UCSD-AML1 (cell line): ENCODE measurements at regions not wholly inside any gene's neighbourhood (a gene's known extent, or its start where the extent isn't known, plus 50 kb on each side); places are given as distances from the start of the nearest gene placed in this dataset.

ENCODE experiments used
- DNase-seq: peaks from one replicate; lab custom pipeline; 2025; ENCODE audit not compliant: unreplicated experiment; lab: John Stamatoyannopoulos, UW

GRCh38 chr12:90281154-90281868 lies 572.7 kb upstream of the ATP2B1 start:
- DNase-seq: no peak

- no peak for DNase-seq
These were observed 572.0 kb upstream of the ATP2B1 start for GRCh38 chr12:90280564-90281058.

- DNase-seq: no peak
These were observed 571.4 kb upstream of the ATP2B1 start for GRCh38 chr12:90280033-90280432.

- DNase-seq: no peak
These were observed 566.5 kb upstream of the ATP2B1 start for GRCh38 chr12:90275088-90275487.

- DNase-seq: no peak
These were observed 565.8 kb upstream of the ATP2B1 start for GRCh38 chr12:90274407-90274806.

GRCh38 chr12:90268574-90268973 lies 559.9 kb upstream of the ATP2B1 start:
- DNase-seq: no peak

GRCh38 chr12:90262251-90262650 lies 553.6 kb upstream of the ATP2B1 start:
- DNase-seq: no peak

GRCh38 chr12:90261283-90261682 lies 552.6 kb upstream of the ATP2B1 start:
- DNase-seq: no peak

- no peak for DNase-seq
These were observed 551.5 kb upstream of the ATP2B1 start for GRCh38 chr12:90260136-90260535.

GRCh38 chr12:90257927-90258624 lies 549.4 kb upstream of the ATP2B1 start:
- DNase-seq: no peak

- DNase-seq: no peak
These were observed 546.2 kb upstream of the ATP2B1 start for GRCh38 chr12:90254796-90255195.

GRCh38 chr12:90253674-90254181 lies 545.1 kb upstream of the ATP2B1 start:
- peak; percentile 83 for DNase-seq

- DNase-seq: no peak
These were observed 544.5 kb upstream of the ATP2B1 start for GRCh38 chr12:90253136-90253535.

GRCh38 chr12:90250766-90251165 lies 542.1 kb upstream of the ATP2B1 start:
- DNase-seq: no peak

- no peak for DNase-seq
These were observed 541.4 kb upstream of the ATP2B1 start for GRCh38 chr12:90250042-90250441.

GRCh38 chr12:90246688-90247087 lies 538.0 kb upstream of the ATP2B1 start:
- no peak for DNase-seq

GRCh38 chr12:90245391-90245790 lies 536.8 kb upstream of the ATP2B1 start:
- no peak for DNase-seq

- no peak for DNase-seq
These were observed 535.6 kb upstream of the ATP2B1 start for GRCh38 chr12:90244232-90244631.

- no peak for DNase-seq
These were observed 534.6 kb upstream of the ATP2B1 start for GRCh38 chr12:90243211-90243610.

- no peak for DNase-seq
These were observed 531.2 kb upstream of the ATP2B1 start for GRCh38 chr12:90239732-90240260.

- DNase-seq: no peak
These were observed 530.1 kb upstream of the ATP2B1 start for GRCh38 chr12:90238663-90239271.

GRCh38 chr12:90237841-90238240 lies 529.2 kb upstream of the ATP2B1 start:
- no peak for DNase-seq
